HG03575 (cell line): ENCODE measurements at regions not wholly inside any gene's neighbourhood (a gene's known extent, or its start where the extent isn't known, plus 50 kb on each side); places are given as distances from the start of the nearest gene placed in this dataset.

ENCODE experiments used
- ATAC-seq: cut with Tn5 transposase; IDR thresholded peaks from one replicate; pipeline ENCODE4 v1.9.1; 2021; ENCODE audit not compliant: unreplicated experiment, insufficient number of reproducible peaks, low FRiP score; ENCODE audit errors: extremely low read depth

GRCh38 chr15:47496343-47497185, 220.7 kb upstream of the SEMA6D start:
- ATAC-seq, result no peak

- ATAC-seq, result no peak
Measured at GRCh38 chr15:47500842-47501241, 216.5 kb upstream of the SEMA6D start.

- ATAC-seq, result no peak
Measured at GRCh38 chr15:47502041-47502440, 215.3 kb upstream of the SEMA6D start.

DNA sequence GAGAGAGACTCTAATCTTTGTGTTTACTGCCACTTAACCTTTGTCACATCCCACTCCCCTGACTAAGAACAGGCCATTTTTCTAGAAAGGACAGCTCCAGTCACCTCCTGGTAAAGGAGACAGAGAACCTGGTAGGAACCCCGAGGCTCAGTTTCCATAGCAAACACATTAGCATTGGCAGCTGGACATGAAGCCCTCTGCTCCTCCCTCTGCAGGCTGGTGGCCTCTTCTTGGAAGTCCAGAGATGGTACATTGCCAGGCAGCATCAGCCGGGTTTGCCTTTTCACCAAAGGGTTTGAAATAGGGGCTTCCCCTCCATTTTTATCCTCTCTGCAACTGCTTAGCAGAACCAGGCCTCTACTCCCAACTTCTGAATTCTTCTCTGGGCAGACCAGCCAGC, 213.4 kb upstream of the SEMA6D start:
- no peak for ATAC-seq

GRCh38 chr15:47504624-47505256, 212.6 kb upstream of the SEMA6D start:
- ATAC-seq, result no peak

DNA sequence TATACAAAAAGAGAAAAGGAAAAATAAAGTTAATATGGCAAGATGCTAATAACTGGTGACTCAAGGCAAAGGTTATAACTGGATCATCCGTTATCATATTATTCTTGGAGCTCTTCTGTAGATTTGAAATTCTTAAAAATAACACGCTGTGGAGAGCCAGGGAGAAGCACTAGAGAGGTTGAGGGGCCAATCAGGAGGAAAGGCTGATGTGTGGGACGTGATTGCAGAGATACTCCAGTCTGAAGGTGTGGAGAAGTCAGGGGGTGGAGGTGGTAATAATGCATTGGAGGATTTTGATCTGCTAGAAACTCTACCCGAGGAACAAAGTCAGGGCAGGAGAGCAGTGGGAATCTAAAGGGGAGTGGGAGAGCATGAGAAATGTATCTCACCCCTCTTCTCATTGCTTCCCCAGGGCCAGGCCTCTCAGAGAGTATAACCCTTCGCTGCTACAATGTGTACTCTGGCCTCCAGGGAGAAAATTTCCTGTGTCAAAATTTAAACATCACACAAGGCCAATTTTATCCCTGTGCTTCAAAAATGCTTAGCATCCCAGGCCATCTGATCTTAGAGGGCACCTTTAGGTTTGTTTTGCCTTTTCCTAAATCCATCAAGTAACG, 211.5 kb upstream of the SEMA6D start:
- ATAC-seq, result no peak

- no peak for ATAC-seq
Measured at GRCh38 chr15:47506329-47507100, 210.8 kb upstream of the SEMA6D start.

DNA sequence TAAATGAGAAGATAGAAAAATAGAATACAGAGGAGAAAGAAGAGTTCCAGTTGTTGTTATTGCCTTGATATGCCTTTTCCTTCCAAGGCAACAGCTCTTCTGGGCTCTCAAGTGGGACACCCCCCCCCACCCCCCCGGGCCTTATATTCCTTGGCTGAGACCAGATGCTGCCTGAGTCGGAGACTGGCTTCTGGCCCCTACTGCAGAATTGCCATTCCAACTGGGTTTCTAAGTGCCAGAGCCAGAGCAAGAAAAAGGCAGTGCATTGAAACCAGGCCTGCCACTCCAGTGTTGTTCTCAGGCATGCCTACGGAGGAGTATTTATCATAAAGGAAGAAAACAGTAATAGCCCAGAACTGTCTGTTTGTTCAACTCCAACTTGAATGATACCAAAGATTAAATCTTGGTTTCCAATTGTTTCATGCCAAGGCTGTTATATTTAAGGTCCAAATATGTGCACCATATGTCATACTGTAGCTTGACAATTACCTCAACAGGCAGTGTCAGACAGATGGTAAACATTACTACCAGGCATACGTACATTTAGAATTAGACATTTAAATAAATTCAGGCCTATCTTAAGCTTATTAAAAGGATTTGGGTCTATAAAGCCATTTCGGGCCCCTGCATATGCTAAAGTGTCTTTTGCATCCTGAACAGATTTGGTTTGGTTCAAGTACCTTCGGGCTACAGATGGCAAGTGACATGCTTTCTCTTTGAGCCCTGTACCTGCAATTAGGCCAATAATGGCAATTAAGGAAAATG, 209.9 kb upstream of the SEMA6D start:
- no peak for ATAC-seq

DNA sequence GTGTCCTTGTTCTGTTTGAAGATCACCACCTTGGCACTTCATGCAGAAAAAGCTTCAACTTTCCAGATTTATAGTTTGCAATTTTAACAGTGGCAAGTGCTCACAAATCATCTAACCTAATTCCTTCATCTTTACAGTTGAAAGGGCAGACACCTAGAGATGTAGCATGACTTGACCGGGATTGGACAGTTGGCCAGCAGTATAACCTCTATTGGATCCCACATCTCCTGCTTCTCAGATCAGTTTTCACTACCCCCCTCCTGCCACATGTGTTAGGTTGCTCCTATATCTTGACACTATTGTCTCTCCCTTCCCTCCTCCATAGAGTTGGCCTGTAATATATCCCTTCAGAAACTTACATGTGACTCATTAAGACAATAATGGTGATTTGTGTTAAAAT, 206.0 kb upstream of the SEMA6D start:
- no peak for ATAC-seq

DNA sequence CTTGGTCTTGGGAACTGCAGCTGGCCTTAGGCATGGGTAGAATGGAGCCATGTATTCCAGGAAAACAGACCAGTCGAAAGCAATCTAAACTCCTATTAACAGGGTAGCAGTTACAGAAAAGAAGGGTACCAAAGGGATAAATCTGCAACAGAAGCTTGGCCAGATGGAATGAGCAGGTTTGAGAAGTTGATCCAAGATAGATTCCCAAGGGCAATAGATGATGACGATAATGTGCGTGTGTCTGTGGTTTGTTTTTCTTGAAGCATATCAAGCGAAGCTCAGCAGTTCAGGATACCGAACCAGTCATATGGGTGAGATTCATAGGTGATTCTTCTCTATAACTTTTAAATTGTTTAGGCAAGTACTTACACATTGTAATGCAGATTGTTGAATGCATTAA, 203.8 kb upstream of the SEMA6D start:
- ATAC-seq, result no peak

GRCh38 chr15:47514200-47514652, 203.1 kb upstream of the SEMA6D start:
- no peak for ATAC-seq

DNA sequence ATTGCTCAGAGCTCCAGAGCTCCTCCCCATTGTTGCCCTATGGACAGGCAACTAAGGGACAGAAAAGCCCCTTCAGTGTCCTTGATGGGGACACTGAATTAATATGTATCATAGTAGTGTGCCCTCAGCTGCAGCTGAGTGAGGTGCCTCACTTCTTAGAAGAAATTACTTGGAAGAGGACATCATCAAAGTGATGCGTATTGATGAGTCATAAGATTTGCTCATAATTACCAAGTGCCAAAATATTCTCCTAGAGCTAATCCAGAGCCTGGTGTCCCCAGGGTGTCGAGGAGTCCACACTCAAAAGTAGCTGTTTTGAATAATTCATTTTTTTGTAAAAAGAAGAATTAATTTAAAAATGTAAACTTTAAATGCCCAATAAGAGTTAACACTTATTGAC, 200.7 kb upstream of the SEMA6D start:
- no peak for ATAC-seq

GRCh38 chr15:47516972-47517371, 200.3 kb upstream of the SEMA6D start:
- ATAC-seq, result no peak

GRCh38 chr15:47517737-47518136, 199.6 kb upstream of the SEMA6D start:
- no peak for ATAC-seq

GRCh38 chr15:47523681-47524475, 193.4 kb upstream of the SEMA6D start:
- no peak for ATAC-seq

DNA sequence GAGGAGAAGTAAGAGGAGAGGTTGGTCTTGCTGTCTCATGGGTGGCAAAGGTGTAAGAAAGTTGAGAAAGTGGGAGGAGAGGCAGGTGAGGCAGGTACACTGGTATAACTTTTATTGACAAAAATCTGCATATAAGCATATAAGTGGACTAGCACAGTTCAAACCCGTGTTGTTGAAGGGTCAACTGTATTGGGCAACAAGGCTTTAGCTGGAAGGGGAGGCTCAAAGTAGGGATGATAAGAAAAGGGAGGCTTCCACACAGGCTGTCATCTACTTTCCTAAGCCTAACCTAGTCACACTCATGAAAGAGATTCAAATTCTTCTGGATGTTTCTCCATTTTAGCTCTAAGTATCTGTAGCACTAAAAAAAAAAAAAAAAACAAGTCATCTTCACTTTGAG, 188.1 kb upstream of the SEMA6D start:
- ATAC-seq, result no peak

- no peak for ATAC-seq
Measured at GRCh38 chr15:47534673-47535072, 182.6 kb upstream of the SEMA6D start.

DNA sequence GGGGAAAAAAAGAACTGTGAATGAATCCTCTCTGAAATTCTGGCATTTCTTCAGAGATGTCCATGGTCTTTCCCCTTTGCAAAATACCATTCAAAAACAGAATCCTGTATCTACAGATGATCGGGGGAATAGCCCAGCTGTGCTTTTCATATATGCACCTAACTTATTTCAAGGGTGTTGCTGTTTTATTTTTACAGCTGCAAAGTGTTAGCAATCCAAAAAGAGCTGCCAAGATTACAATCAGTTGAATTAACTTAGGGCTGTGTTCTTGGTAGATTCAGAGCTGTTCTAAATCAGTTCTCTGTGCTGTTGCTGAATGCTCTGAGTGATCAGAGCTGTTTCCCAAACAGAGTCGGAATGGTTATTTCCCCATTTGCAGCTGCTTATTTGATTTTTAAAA, 175.7 kb upstream of the SEMA6D start:
- ATAC-seq, result no peak
